CD14-positive monocyte (primary cell): ENCODE measurements at regions not wholly inside any gene's neighbourhood (a gene's known extent, or its start where the extent isn't known, plus 50 kb on each side); places are given as distances from the start of the nearest gene placed in this dataset.

Experiments
- DNase-seq, 3 donors: peaks; one replicate each; pipeline ENCODE4 v3.0.0-alpha.2; 2011 to 2022
- H2AFZ ChIP-seq: 2 replicates; pipeline ENCODE4 v1.6.0; 2012; ENCODE audit warnings: mild to moderate bottlenecking, low read depth, low read length, inconsistent platforms; ENCODE audit not compliant: insufficient read depth, poor library complexity, severe bottlenecking
- H3K27ac ChIP-seq, 2 donors: 1 replicate in 1 of 2; 2 replicates in 1 of 2; pipeline ENCODE4 v1.5.1; 2012 to 2013; ENCODE audit warnings: low read length in 2 of 2, control low read depth in 1 of 2, inconsistent platforms in 1 of 2, low read depth in 1 of 2, mild to moderate bottlenecking in 1 of 2
- H3K27me3 ChIP-seq, 2 donors: one replicate each; pipeline versions ENCODE4 v1.6.0 to v1.6.1; 2011 to 2013; ENCODE audit warnings: low read length in 2 of 2; ENCODE audit not compliant: control insufficient read depth in 2 of 2, insufficient read depth in 2 of 2
- H3K36me3 ChIP-seq, 2 donors: replicated peaks in 1 of 2; 1 replicate in 1 of 2; 2 replicates in 1 of 2; pipeline versions ENCODE4 v1.5.1 to v1.6.1; 2012 to 2013; ENCODE audit warnings: low read length in 2 of 2, control low read depth in 1 of 2, inconsistent platforms in 1 of 2, mild to moderate bottlenecking in 1 of 2; ENCODE audit not compliant: insufficient read depth in 2 of 2, control insufficient read depth in 1 of 2
- H3K4me1 ChIP-seq, 2 donors: 1 replicate in 1 of 2; 2 replicates in 1 of 2; pipeline versions ENCODE4 v1.5.1 to v1.6.1; 2012 to 2013; ENCODE audit warnings: low read length in 2 of 2, control low read depth in 1 of 2, inconsistent platforms in 1 of 2, mild to moderate bottlenecking in 1 of 2, moderate library complexity in 1 of 2; ENCODE audit not compliant: insufficient read depth in 2 of 2, control insufficient read depth in 1 of 2
- H3K4me2 ChIP-seq: replicated peaks from 2 replicates; pipeline ENCODE3; 2012; ENCODE audit warnings: low read length, moderate library complexity, mild to moderate bottlenecking; ENCODE audit not compliant: poor library complexity, severe bottlenecking; ENCODE audit errors: extremely low read depth
- H3K4me3 ChIP-seq, 3 experiments: fragments of 200-600 bp in 1 of 3; sonication (generic) in 1 of 3; replicated peaks in 1 of 3; 1 replicate in 2 of 3; 2 replicates in 1 of 3; pipeline ENCODE4 v1.5.1; 2011 to 2013; ENCODE audit warnings: low read length in 3 of 3, mild to moderate bottlenecking in 3 of 3, control low read depth in 2 of 3, low read depth in 2 of 3, inconsistent platforms in 1 of 3, moderate library complexity in 1 of 3
- H3K79me2 ChIP-seq: 2 replicates; pipeline ENCODE4 v1.6.0; 2012; ENCODE audit warnings: mild to moderate bottlenecking, control low read depth, inconsistent platforms, low read length, moderate library complexity; ENCODE audit not compliant: insufficient read depth
- H3K9ac ChIP-seq: 2 replicates; pipeline ENCODE4 v1.6.0; 2017; ENCODE audit warnings: low read length, mild to moderate bottlenecking; ENCODE audit not compliant: insufficient read depth, poor library complexity, severe bottlenecking
- H3K9me3 ChIP-seq, 2 donors: replicated peaks in 1 of 2; 1 replicate in 1 of 2; 2 replicates in 1 of 2; pipeline versions ENCODE4 v1.5.1 to v1.6.1; 2012 to 2013; ENCODE audit warnings: low read length in 2 of 2, control low read depth in 1 of 2; ENCODE audit not compliant: control insufficient read depth in 1 of 2, insufficient read depth in 1 of 2
- H4K20me1 ChIP-seq: 2 replicates; pipeline ENCODE4 v1.6.0; 2012; ENCODE audit warnings: mild to moderate bottlenecking, low read length, control low read depth, moderate library complexity; ENCODE audit not compliant: insufficient read depth
- H3K27ac Mint-ChIP-seq, 7 donors: one replicate each; pipeline ENCODE4 v1.8.0; 2020; ENCODE audit warnings: mild to moderate bottlenecking in 7 of 7, mixed read lengths in 7 of 7, moderate library complexity in 6 of 7, inconsistent platforms in 2 of 7
- H3K27me3 Mint-ChIP-seq, 3 donors: one replicate each; pipeline ENCODE4 v1.8.0; 2021 to 2022; ENCODE audit warnings: low read depth in 3 of 3, mild to moderate bottlenecking in 3 of 3, mixed read lengths in 3 of 3, moderate library complexity in 3 of 3, inconsistent platforms in 1 of 3
- H3K36me3 Mint-ChIP-seq, 2 donors: one replicate each; pipeline ENCODE4 v1.8.0; 2020; ENCODE audit warnings: mixed read lengths in 2 of 2, inconsistent platforms in 1 of 2, mild to moderate bottlenecking in 1 of 2
- H3K4me1 Mint-ChIP-seq: one replicate; pipeline ENCODE4 v1.8.0; 2020; ENCODE audit warnings: mild to moderate bottlenecking, mixed read lengths
- H3K4me3 Mint-ChIP-seq, 2 donors: one replicate each; pipeline ENCODE4 v1.8.0; 2020; ENCODE audit warnings: mild to moderate bottlenecking in 2 of 2, mixed read lengths in 2 of 2, moderate library complexity in 1 of 2
- H3K9me3 Mint-ChIP-seq, 7 donors: one replicate each; pipeline ENCODE4 v1.8.0; 2020 to 2022; ENCODE audit warnings: mixed read lengths in 7 of 7, mild to moderate bottlenecking in 6 of 7, moderate library complexity in 6 of 7, inconsistent platforms in 2 of 7
- WGBS: methylation state at CpG from one replicate; pipeline ENCODE4 v1.1.5; 2013; ENCODE audit warnings: missing lambda C conversion rate; ENCODE audit not compliant: insufficient coverage; 5-methylcytosine and 5-hydroxymethylcytosine counted together
- intact Hi-C, 2 donors: fragments of 100-400 bp; cut with micrococcal nuclease; formaldehyde crosslinking; loops; one replicate each; pipeline versions ENCODE4 v1.15.0 to v1.15.1; 2023
- TF ChIP-seq, protein P1 (sequence below): fragments of 200-600 bp; IDR thresholded peaks from one replicate; pipeline ENCODE4 v1.8.0; 2022; ENCODE audit warnings: antibody characterized with exemption, mild to moderate bottlenecking

DNA sequence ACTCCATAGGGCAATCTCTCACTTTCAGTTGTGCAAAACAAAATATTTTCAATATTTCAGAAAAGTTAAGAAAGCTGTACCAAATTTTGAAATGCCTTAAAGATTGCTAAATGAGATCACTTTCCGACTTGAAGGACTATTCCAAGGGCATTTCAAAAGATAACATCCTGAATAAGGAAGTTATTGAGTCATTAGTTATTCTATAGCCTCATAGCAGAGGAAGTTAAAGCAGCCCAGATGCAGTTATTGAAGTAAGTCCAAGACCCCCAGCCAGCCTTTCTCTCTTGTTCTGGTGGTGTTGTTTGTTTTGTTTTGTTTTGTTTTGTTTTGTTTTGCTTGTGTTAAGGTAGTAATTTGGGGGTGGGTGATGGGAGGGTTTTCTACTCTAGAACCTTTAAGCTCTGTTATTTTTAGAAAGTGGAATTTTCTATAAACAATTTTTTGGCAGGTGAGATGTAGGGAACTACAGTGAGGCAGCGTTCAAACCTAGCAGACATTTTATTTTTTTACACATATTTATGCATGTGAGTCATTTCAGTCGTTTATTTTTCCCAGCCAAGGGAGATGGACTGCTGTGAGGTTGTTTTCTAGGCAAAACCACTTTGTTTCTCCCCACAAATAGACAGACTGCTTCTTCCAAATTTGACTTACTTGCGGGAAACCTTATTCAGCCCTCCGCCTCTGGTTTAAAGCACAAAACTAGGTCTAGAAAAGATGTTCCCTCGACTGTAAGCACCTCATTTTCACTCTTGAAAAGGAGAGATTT, 216.3 kb upstream of the ARPP21 start:
- no peaks in the 10 kb centered on the region for H3K36me3 Mint-ChIP-seq
- intact Hi-C loops = no loop called here
- Histone ChIP-seq H3K27me3 (no peaks in the 10 kb centered on the region), H4K20me1 (no peaks in the 10 kb centered on the region), H3K27ac (no peak overlapping the region), H3K4me1 (no peaks in the 10 kb centered on the region), H3K36me3 (no peaks in the 10 kb centered on the region), H3K9me3 (no peaks in the 10 kb centered on the region), H2AFZ (no peak overlapping the region), H3K9ac (no peak overlapping the region), H3K4me3 (no peak overlapping the region), H3K4me2 (no peak overlapping the region), H3K79me2 (no peaks in the 10 kb centered on the region)
- H3K27me3 Mint-ChIP-seq = peaks cover 0 to 6% (median 1%) of the 10 kb centered on the region in 3 donors
- H3K27ac Mint-ChIP-seq = no peak overlapping the region
- H3K4me1 Mint-ChIP-seq = no peaks in the 10 kb centered on the region
- 58% methylated on average over 2 of the region's 6 CpGs for WGBS
- peaks cover 0 to 16% (median 3%) of the 10 kb centered on the region in 7 donors for H3K9me3 Mint-ChIP-seq
- DNase-seq = no peak
- TF ChIP-seq, protein P1, sequence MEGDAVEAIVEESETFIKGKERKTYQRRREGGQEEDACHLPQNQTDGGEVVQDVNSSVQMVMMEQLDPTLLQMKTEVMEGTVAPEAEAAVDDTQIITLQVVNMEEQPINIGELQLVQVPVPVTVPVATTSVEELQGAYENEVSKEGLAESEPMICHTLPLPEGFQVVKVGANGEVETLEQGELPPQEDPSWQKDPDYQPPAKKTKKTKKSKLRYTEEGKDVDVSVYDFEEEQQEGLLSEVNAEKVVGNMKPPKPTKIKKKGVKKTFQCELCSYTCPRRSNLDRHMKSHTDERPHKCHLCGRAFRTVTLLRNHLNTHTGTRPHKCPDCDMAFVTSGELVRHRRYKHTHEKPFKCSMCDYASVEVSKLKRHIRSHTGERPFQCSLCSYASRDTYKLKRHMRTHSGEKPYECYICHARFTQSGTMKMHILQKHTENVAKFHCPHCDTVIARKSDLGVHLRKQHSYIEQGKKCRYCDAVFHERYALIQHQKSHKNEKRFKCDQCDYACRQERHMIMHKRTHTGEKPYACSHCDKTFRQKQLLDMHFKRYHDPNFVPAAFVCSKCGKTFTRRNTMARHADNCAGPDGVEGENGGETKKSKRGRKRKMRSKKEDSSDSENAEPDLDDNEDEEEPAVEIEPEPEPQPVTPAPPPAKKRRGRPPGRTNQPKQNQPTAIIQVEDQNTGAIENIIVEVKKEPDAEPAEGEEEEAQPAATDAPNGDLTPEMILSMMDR = no peak
- no peak overlapping the region for H3K4me3 Mint-ChIP-seq

DNA sequence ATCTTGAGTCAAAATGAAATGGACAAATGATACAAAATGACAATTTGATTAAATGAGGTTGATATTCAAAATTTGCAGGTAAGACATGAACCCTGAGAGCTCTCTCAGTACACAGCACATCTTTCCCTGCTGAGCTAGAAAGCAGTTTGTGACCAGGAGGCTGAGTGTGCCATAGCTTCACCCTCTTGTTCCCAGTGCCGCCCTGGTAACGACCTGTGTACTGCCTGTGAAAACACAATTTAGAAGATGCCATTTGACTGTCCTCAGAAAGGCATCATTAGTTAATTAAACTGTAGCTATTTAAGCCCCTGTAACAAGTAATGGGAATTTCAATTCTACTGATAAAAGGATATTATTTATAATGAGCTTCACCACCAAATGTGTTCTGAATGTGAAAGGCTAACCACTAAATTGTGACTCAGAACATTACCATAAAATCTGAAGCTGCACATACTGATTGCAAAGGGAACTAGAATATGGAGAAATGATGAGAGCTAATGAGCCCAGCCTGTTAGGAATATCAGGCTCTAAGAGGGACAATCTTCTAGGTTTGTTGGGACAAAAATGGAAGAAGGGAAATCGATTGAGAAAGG, 212.9 kb upstream of the ARPP21 start:
- H3K4me3 ChIP-seq = no peak overlapping the region
- no peak overlapping the region for H3K4me2 ChIP-seq
- DNase-seq = no peak
- TF ChIP-seq, protein P1 = no peak
- Mint-ChIP-seq H3K4me3 (no peak overlapping the region), H3K27ac (no peak overlapping the region), H3K36me3 (no peaks in the 10 kb centered on the region), H3K9me3 (peaks cover 0 to 13% (median 2%) of the 10 kb centered on the region in 7 donors), H3K27me3 (peaks cover 0 to 6% (median 0%) of the 10 kb centered on the region in 3 donors), H3K4me1 (no peaks in the 10 kb centered on the region)
- no peaks in the 10 kb centered on the region for H3K36me3 ChIP-seq
- H3K79me2 ChIP-seq = no peaks in the 10 kb centered on the region
- no CpG with 5 or more reads among the region's 3 CpGs for WGBS
- intact Hi-C loops = no loop called here
- H3K27ac ChIP-seq = no peak overlapping the region
- no peaks in the 10 kb centered on the region for H3K4me1 ChIP-seq
- no peaks in the 10 kb centered on the region for H3K9me3 ChIP-seq
- H3K27me3 ChIP-seq = no peaks in the 10 kb centered on the region
- H4K20me1 ChIP-seq = no peaks in the 10 kb centered on the region
- H3K9ac ChIP-seq = no peak overlapping the region
- H2AFZ ChIP-seq = no peak overlapping the region
